ENCODE measurements at regions not wholly inside any gene's neighbourhood (a gene's known extent, or its start where the extent isn't known, plus 50 kb on each side); places are given as distances from the start of the nearest gene placed in this dataset.

GRCh38 chr1:209057083-209057482 lies 526.4 kb upstream of the CAMK1G start:
- Histone ChIP-seq H4K20me1 (replicated peaks; ENCODE audit: insufficient read depth) (no peaks in the 10 kb centered on the region), H3K27me3 (ENCODE audit: insufficient read depth) (no peaks in the 10 kb centered on the region), H3F3A (replicated peaks; ENCODE audit: low read depth) (no peaks in the 10 kb centered on the region), H3K4me1 (ENCODE audit: insufficient read depth) (no peaks in the 10 kb centered on the region), H3K4me2 (no peak overlapping the region), H3K27ac (ENCODE audit: low read depth) (no peak overlapping the region), H3K79me2 (replicated peaks; ENCODE audit: insufficient read depth) (no peaks in the 10 kb centered on the region), H3K9me2 (ENCODE audit: insufficient read depth) (peaks cover 3% of the 10 kb centered on the region), H3K4me3 (no peak overlapping the region), H3K36me3 (ENCODE audit: insufficient read depth) (no peaks in the 10 kb centered on the region), H2AFZ (no peak overlapping the region)
- H3K4me3 Mint-ChIP-seq, result no peak overlapping the region
- TF ChIP-seq REST (IDR thresholded peaks at IDR 0.05; ENCODE audit: unreplicated experiment) (no peak), NANOG (IDR thresholded peaks at IDR 0.05; ENCODE audit: borderline replicate concordance) (no peak), ZNF114 (CRISPR knock-in tag; IDR thresholded peaks at IDR 0.05) (no peak), CTCF (conservative IDR thresholded peaks at IDR 0.05; ENCODE audit: low read depth in 2 of 2) (no peak), EZH2phosphoT487 (IDR thresholded peaks at IDR 0.05; ENCODE audit: unreplicated experiment) (no peak), JUNB (IDR thresholded peaks at IDR 0.05; ENCODE audit: unreplicated experiment) (no peak), ETS1 (IDR thresholded peaks at IDR 0.05) (no peak), POLR2AphosphoS5 (IDR thresholded peaks at IDR 0.05; ENCODE audit: low read depth) (no peak), ZNF331 (CRISPR knock-in tag; IDR thresholded peaks at IDR 0.05; ENCODE audit: low read depth) (no peak), STAT1 (IDR thresholded peaks at IDR 0.05; ENCODE audit: unreplicated experiment) (no peak), EZH2 (IDR thresholded peaks at IDR 0.05; ENCODE audit: low read depth, unreplicated experiment) (no peak), ZNF462 (CRISPR knock-in tag; IDR thresholded peaks at IDR 0.05) (no peak), CREB1 (CRISPR knock-in tag; IDR thresholded peaks at IDR 0.05; ENCODE audit: low read depth) (no peak)
- DNase-seq (ENCODE audit: low spot score) (no peak), ATAC-seq (no peak)
- peaks cover 2% of the 10 kb centered on the region for H3K27me3 Mint-ChIP-seq (ENCODE audit: insufficient read depth, low read depth, poor library complexity)
- peaks cover 2% of the 10 kb centered on the region; the same call in 1 of the 3 replicates for H3K9me3 Mint-ChIP-seq
- H3K27ac Mint-ChIP-seq, result no peak overlapping the region
- peaks cover under 1% of the 10 kb centered on the region; the same call in 1 of the 3 replicates for H3K4me1 Mint-ChIP-seq
- no peaks in the 10 kb centered on the region for H3K36me3 Mint-ChIP-seq (ENCODE audit: low read depth)

Data from GM23338 (cell line).